ENCODE measurements at regions not wholly inside any gene's neighbourhood (a gene's known extent, or its start where the extent isn't known, plus 50 kb on each side); places are given as distances from the start of the nearest gene placed in this dataset.

DNA sequence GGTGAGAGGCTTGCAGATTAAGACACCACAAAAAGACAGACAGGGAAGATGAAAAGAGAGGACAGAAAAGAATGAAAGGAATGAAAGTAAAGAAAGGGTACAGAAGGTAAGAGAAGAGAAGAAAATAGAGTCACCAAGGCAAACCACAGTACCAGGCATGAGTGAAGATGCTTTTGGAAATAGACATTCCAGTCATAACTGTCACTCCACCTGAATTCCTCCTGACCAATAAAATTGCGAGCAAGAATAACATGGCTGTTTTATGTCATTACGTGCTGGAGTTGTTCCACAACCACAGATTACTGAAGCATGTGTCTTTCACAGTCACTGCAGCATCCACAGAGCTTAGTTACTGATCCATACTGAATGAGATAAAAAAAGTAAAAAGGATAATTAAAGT is 864.9 kb upstream of the SLIT2 start:
- Mint-ChIP-seq H3K4me1 (ENCODE audit: unreplicated experiment) (no peaks in the 10 kb centered on the region), H3K27me3 (ENCODE audit: unreplicated experiment) (no peaks in the 10 kb centered on the region), H3K36me3 (ENCODE audit: low read depth, unreplicated experiment) (no peaks in the 10 kb centered on the region), H3K4me3 (ENCODE audit: unreplicated experiment) (no peak overlapping the region), H3K27ac (ENCODE audit: unreplicated experiment) (no peak overlapping the region), H3K9me3 (ENCODE audit: unreplicated experiment) (no peaks in the 10 kb centered on the region)
- DNase-seq (ENCODE audit: low spot score): no peak
- TF ChIP-seq, protein P1, sequence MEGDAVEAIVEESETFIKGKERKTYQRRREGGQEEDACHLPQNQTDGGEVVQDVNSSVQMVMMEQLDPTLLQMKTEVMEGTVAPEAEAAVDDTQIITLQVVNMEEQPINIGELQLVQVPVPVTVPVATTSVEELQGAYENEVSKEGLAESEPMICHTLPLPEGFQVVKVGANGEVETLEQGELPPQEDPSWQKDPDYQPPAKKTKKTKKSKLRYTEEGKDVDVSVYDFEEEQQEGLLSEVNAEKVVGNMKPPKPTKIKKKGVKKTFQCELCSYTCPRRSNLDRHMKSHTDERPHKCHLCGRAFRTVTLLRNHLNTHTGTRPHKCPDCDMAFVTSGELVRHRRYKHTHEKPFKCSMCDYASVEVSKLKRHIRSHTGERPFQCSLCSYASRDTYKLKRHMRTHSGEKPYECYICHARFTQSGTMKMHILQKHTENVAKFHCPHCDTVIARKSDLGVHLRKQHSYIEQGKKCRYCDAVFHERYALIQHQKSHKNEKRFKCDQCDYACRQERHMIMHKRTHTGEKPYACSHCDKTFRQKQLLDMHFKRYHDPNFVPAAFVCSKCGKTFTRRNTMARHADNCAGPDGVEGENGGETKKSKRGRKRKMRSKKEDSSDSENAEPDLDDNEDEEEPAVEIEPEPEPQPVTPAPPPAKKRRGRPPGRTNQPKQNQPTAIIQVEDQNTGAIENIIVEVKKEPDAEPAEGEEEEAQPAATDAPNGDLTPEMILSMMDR (IDR thresholded peaks at IDR 0.05; ENCODE audit: unreplicated experiment): no peak

DNA sequence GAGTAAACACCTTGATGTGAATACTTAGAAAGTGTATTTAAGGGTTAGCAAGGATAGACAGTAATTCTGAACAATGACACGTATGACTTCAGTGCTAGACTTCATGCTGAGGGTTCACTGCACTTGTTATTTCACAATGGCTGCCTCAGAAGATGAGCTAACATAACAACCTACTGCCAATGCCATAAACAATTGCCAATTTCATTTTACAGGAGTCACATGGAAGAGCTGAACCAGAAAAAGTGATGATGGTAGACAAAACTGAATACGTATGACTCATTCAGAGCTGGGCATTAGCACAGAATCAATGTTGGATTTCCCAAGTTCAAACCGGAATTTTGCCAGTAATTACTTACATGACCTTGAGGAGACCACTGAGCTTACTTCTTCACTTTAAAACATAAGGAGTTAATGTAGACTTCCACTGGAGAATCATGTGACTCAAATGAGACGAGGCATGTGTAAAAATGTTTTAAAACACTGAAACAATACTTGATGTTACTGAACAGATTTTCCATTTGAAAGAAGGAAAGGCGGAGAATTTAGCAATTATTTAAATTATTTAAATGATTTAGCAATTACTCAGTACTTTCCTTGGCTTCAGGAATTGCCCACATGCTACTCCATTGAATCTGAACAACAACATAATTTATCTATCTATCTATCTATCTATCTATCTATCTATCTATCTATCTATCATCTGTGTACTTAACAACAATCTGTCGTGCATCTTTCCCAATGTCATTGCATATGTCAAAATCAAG is 868.5 kb upstream of the SLIT2 start:
- Mint-ChIP-seq H3K4me3 (ENCODE audit: unreplicated experiment) (no peak overlapping the region), H3K4me1 (ENCODE audit: unreplicated experiment) (no peaks in the 10 kb centered on the region), H3K27me3 (ENCODE audit: unreplicated experiment) (no peaks in the 10 kb centered on the region), H3K36me3 (ENCODE audit: low read depth, unreplicated experiment) (no peaks in the 10 kb centered on the region), H3K27ac (ENCODE audit: unreplicated experiment) (no peak overlapping the region), H3K9me3 (ENCODE audit: unreplicated experiment) (no peaks in the 10 kb centered on the region)
- TF ChIP-seq, protein P1 (IDR thresholded peaks at IDR 0.05; ENCODE audit: unreplicated experiment): no peak
- DNase-seq (ENCODE audit: low spot score): no peak

DNA sequence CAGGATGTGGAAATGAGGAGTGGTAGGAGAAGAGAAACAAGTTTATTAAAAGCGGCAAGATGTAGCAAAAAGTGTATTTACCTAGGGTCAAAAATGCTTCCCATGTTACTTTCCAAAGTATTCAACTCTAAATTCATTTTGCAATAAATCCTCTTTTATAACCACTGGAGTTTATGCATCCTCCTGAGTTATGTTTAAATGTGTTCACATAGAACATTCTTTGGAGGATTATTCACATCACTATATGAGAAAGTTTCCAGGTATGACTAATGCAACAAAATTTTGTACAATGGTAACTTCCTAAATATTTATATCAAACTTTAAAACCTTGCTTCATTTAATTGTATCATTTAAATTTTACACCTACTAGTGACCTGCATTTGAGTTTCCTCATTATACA is 870.6 kb upstream of the SLIT2 start:
- Mint-ChIP-seq H3K27ac (ENCODE audit: unreplicated experiment) (no peak overlapping the region), H3K27me3 (ENCODE audit: unreplicated experiment) (no peaks in the 10 kb centered on the region), H3K36me3 (ENCODE audit: low read depth, unreplicated experiment) (no peaks in the 10 kb centered on the region), H3K4me3 (ENCODE audit: unreplicated experiment) (no peak overlapping the region), H3K9me3 (ENCODE audit: unreplicated experiment) (no peaks in the 10 kb centered on the region), H3K4me1 (ENCODE audit: unreplicated experiment) (no peaks in the 10 kb centered on the region)
- no peak for DNase-seq (ENCODE audit: low spot score)
- TF ChIP-seq, protein P1 (IDR thresholded peaks at IDR 0.05; ENCODE audit: unreplicated experiment): no peak

DNA sequence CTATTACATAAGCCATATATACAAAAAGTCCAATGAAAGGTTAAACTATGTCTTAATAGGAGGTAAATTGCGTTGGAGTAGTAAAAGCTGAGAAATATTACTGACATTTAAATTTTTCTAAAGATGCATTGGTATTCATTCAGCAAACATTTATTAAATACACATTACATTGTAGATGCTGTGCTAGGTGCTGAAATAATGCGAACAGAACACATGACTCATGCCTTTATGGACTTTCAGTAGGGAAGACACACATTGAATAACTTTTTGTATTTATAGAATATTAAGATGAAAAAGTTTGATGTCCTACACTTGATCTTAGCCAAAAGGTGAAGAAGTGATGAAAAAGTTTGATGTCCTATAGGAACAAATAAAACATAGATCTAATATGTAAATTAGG is 871.1 kb upstream of the SLIT2 start:
- no peak overlapping the region for H3K27ac Mint-ChIP-seq (ENCODE audit: unreplicated experiment)

DNA sequence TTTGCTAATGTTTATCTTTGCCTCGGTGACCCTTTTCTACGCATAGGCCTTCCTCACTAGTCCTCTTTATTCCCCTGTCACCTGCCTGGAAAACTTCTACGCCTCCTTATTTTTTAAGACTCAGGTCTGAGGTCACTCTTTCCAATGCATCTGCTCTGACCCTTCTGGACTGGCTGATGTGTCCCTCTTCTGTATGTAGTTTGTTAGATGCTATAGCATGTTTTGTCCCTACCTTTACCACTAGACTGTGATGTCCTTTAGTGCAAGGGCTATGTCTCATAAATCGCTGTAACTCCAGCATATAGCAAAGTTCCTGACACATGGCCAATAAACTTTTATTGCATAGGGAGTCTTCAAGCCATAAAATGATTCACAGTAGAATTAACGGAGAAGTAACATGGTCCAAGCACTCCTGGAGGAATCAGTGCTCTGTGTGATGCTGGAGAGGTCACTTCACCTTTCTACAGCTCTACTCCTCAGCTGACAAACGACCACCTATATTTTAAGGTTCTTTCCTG is 872.5 kb upstream of the SLIT2 start:
- DNase-seq (ENCODE audit: low spot score): no peak
- H3K9me3 Mint-ChIP-seq (ENCODE audit: unreplicated experiment): no peaks in the 10 kb centered on the region
- no peak overlapping the region for H3K4me3 Mint-ChIP-seq (ENCODE audit: unreplicated experiment)
- no peaks in the 10 kb centered on the region for H3K4me1 Mint-ChIP-seq (ENCODE audit: unreplicated experiment)
- TF ChIP-seq, protein P1 (IDR thresholded peaks at IDR 0.05; ENCODE audit: unreplicated experiment): no peak
- no peaks in the 10 kb centered on the region for H3K36me3 Mint-ChIP-seq (ENCODE audit: low read depth, unreplicated experiment)
- no peaks in the 10 kb centered on the region for H3K27me3 Mint-ChIP-seq (ENCODE audit: unreplicated experiment)
- H3K27ac Mint-ChIP-seq (ENCODE audit: unreplicated experiment): no peak overlapping the region

More for the DNA sequence above, 871.1 kb upstream of the SLIT2 start:
- Mint-ChIP-seq H3K4me3 (ENCODE audit: unreplicated experiment) (no peak overlapping the region), H3K9me3 (ENCODE audit: unreplicated experiment) (no peaks in the 10 kb centered on the region), H3K36me3 (ENCODE audit: low read depth, unreplicated experiment) (no peaks in the 10 kb centered on the region), H3K4me1 (ENCODE audit: unreplicated experiment) (no peaks in the 10 kb centered on the region), H3K27me3 (ENCODE audit: unreplicated experiment) (no peaks in the 10 kb centered on the region)
- TF ChIP-seq, protein P1 (IDR thresholded peaks at IDR 0.05; ENCODE audit: unreplicated experiment): no peak
- no peak for DNase-seq (ENCODE audit: low spot score)

Measured in endothelial cell (in vitro differentiated cells).